GM12878 (cell line): ENCODE measurements at regions not wholly inside any gene's neighbourhood (a gene's known extent, or its start where the extent isn't known, plus 50 kb on each side); places are given as distances from the start of the nearest gene placed in this dataset.

Source experiments
- ATAC-seq: fragments of 200-7000 bp; cut with Tn5 transposase; 3 replicates; pipeline ENCODE4 v1.9.1; 2020; ENCODE audit warnings: mild to moderate bottlenecking, moderate library complexity
- BruUV-seq: library from RNA; stranded (reverse); fragments of 400-500 nt; replicated peaks from 2 replicates; lab custom pipeline; 2021; lab: Mats Ljungman, UMichigan
- CTCF ChIA-PET: fragments of 300-600 bp; sonication (Branson Sonifier 250); formaldehyde crosslinking; extraction: SDS; loops from one replicate; lab custom pipeline; 2021; ENCODE audit warnings: inconsistent platforms; lab: Yijun Ruan, JAX
- POLR2A ChIA-PET: fragments of 350-600 bp; formaldehyde crosslinking; extraction: SDS; loops from one replicate; lab custom pipeline; 2021; ENCODE audit warnings: inconsistent platforms; lab: Charles Lee
- RAD21 ChIA-PET: fragments of 300-600 bp; sonication (Branson Sonifier 250); formaldehyde crosslinking; loops from one replicate; lab custom pipeline; 2023; ENCODE audit warnings: antibody characterized with exemption; ENCODE audit not compliant: unreplicated experiment; lab: Charles Lee
- SMC1A ChIA-PET: fragments of 300-600 bp; sonication (Branson Sonifier 250); formaldehyde crosslinking; loops from one replicate; lab custom pipeline; 2023; ENCODE audit not compliant: unreplicated experiment, uncharacterized antibody; lab: Charles Lee
- DNase-seq: peaks from one replicate; pipeline ENCODE4 v3.0.0-alpha.2; 2011; ENCODE audit warnings: low read depth, low spot score
- FAIRE-seq: peaks from 3 replicates; lab custom pipeline; 2011; peaks lifted over from hg19 to GRCh38; lab: Jason Lieb, UNC
- H2AFZ ChIP-seq: 2 replicates; pipeline ENCODE4 v1.6.0; 2011; ENCODE audit warnings: low read depth, low read length, control low read depth; ENCODE audit not compliant: control insufficient read depth
- H3K27ac ChIP-seq: 2 replicates; pipeline ENCODE4 v1.5.1; 2011; ENCODE audit warnings: control low read depth; ENCODE audit not compliant: control insufficient read depth, insufficient read depth
- H3K27me3 ChIP-seq, 2 experiments: replicated peaks in 1 of 2; 2 replicates each; pipeline versions ENCODE4 v1.6.0 to v1.6.1; 2011; ENCODE audit warnings: low read length in 1 of 2; ENCODE audit not compliant: control insufficient read depth in 2 of 2, insufficient read depth in 2 of 2
- H3K36me3 ChIP-seq, 2 experiments: 2 replicates each; pipeline ENCODE4 v1.5.1; 2011; ENCODE audit warnings: low read length in 1 of 2; ENCODE audit not compliant: control insufficient read depth in 2 of 2, insufficient read depth in 2 of 2
- H3K4me1 ChIP-seq: 2 replicates; pipeline ENCODE4 v1.6.1; 2011; ENCODE audit warnings: mild to moderate bottlenecking, low read length, moderate library complexity, mixed read lengths; ENCODE audit not compliant: control insufficient read depth, insufficient read depth
- H3K4me2 ChIP-seq: 2 replicates; pipeline ENCODE4 v1.6.0; 2011; ENCODE audit warnings: control low read depth; ENCODE audit not compliant: control insufficient read depth, insufficient read depth
- H3K4me3 ChIP-seq: fragments of 200-600 bp; sonication (generic); 2 replicates; pipeline ENCODE4 v1.5.1; 2016
- H3K79me2 ChIP-seq: 2 replicates; pipeline ENCODE4 v1.6.0; 2011; ENCODE audit warnings: low read length; ENCODE audit not compliant: control insufficient read depth, insufficient read depth
- H3K9ac ChIP-seq: 2 replicates; pipeline ENCODE4 v1.8.0; 2011; ENCODE audit warnings: low read length, control low read depth, mixed read lengths; ENCODE audit not compliant: control insufficient read depth, insufficient read depth
- H3K9me3 ChIP-seq: replicated peaks from 3 replicates; pipeline ENCODE4 v1.5.1; 2011; ENCODE audit warnings: mild to moderate bottlenecking, low read length; ENCODE audit not compliant: control insufficient read depth, insufficient read depth
- H4K20me1 ChIP-seq: 2 replicates; pipeline ENCODE4 v1.6.0; 2011; ENCODE audit not compliant: control insufficient read depth, insufficient read depth
- CHD2 ChIP-seq: IDR thresholded peaks from 2 replicates; pipeline ENCODE4 v1.6.1; 2011; ENCODE audit warnings: low read depth, low read length, improper control_type of control experiment, borderline replicate concordance
- CREM ChIP-seq: IDR thresholded peaks from 2 replicates; pipeline ENCODE4 v1.6.1; 2014; ENCODE audit warnings: antibody characterized with exemption, low read depth
- MTA2 ChIP-seq: fragments of 450-650 bp; IDR thresholded peaks from 2 replicates; pipeline ENCODE4 v1.6.1; 2016; ENCODE audit warnings: low read depth, mild to moderate bottlenecking, moderate library complexity
- PML ChIP-seq: IDR thresholded peaks from 2 replicates; pipeline ENCODE4 v1.6.1; 2012; ENCODE audit warnings: low read length, inconsistent platforms
- RAD21 ChIP-seq: IDR thresholded peaks from 2 replicates; pipeline ENCODE4 v1.6.1; 2011; ENCODE audit warnings: mild to moderate bottlenecking, low read depth, low read length, moderate library complexity; ENCODE audit not compliant: insufficient read depth
- USF2 ChIP-seq: IDR thresholded peaks from 2 replicates; pipeline ENCODE4 v1.6.1; 2011; ENCODE audit warnings: low read depth, low read length, improper control_type of control experiment, borderline replicate concordance
- WGBS: methylation state at CpG from one replicate; pipeline ENCODE4 v1.1.6; 2016; ENCODE audit warnings: low lambda C conversion rate; ENCODE audit not compliant: insufficient replicate concordance, insufficient coverage; ENCODE audit errors: missing lambda C conversion rate; 5-methylcytosine and 5-hydroxymethylcytosine counted together
- in situ Hi-C: fragments of 300-500 bp; cut with MboI; formaldehyde crosslinking; loops from 9 replicates; pipeline ENCODE4 v1.14.3; 2018; ENCODE audit warnings: mixed read lengths
- intact Hi-C: fragments of 100-400 bp; cut with micrococcal nuclease; formaldehyde crosslinking; loops from one replicate; pipeline ENCODE4 v1.14.2; 2022; ENCODE audit not compliant: unreplicated experiment
- TF ChIP-seq, protein P1 (sequence below): IDR thresholded peaks from 2 replicates; pipeline ENCODE4 v1.6.1; 2011; ENCODE audit warnings: low read depth, mild to moderate bottlenecking, low read length, moderate library complexity, borderline replicate concordance; ENCODE audit errors: extremely low read depth

- H3K27ac ChIP-seq = no peak overlapping the region
- no peaks in the 10 kb centered on the region for H4K20me1 ChIP-seq
- WGBS = 37% methylated on average over 1 of the region's 1 CpG
- no peaks in the 10 kb centered on the region for H3K4me1 ChIP-seq
- in situ Hi-C loops = no loop called here
- H3K4me3 ChIP-seq = no peak overlapping the region
- ChIA-PET POLR2A (no interaction called here), SMC1A (no interaction called here), CTCF (interaction anchor here (0.6 kb wide), 1 partner anchor 1167 kb away, joined by 3 read pairs; no protein-coding TSS in a partner anchor)
- FAIRE-seq (no peak), ATAC-seq (no peak), DNase-seq (no peak)
- no peaks in the 10 kb centered on the region for H3K36me3 ChIP-seq
- no peaks in the 10 kb centered on the region for H3K79me2 ChIP-seq
- H3K9ac ChIP-seq = no peak overlapping the region
- BruUV-seq = no TSS peak
- H2AFZ ChIP-seq = no peak overlapping the region
- H3K27me3 ChIP-seq = no peaks in the 10 kb centered on the region
- no peaks in the 10 kb centered on the region for H3K9me3 ChIP-seq
- no peak for TF ChIP-seq USF2
- no peak for TF ChIP-seq CHD2
- TF ChIP-seq, protein P1, sequence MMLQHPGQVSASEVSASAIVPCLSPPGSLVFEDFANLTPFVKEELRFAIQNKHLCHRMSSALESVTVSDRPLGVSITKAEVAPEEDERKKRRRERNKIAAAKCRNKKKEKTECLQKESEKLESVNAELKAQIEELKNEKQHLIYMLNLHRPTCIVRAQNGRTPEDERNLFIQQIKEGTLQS = no peak
- TF ChIP-seq CREM = no peak
- TF ChIP-seq PML = no peak
- no peak for TF ChIP-seq MTA2
- no peak for TF ChIP-seq RAD21
- TF ChIP-seq, all 136 proteins: peak for 0
- intact Hi-C loops = no loop called here
- RAD21 ChIA-PET = no interaction called here
- H3K4me2 ChIP-seq = no peak overlapping the region
These were observed 876.9 kb upstream of the GHITM start for GRCh38 chr10:83262434-83262833.
